Upper lobe of left lung (tissue), 6 donors: ENCODE measurements at regions not wholly inside any gene's neighbourhood (a gene's known extent, or its start where the extent isn't known, plus 50 kb on each side); places are given as distances from the start of the nearest gene placed in this dataset.

ENCODE experiments used
- ATAC-seq, 2 donors: fragments of 200-7000 bp; cut with Tn5 transposase; one replicate each; pipeline ENCODE4 v1.9.1; 2022; ENCODE audit warnings: mild to moderate bottlenecking in 2 of 2, moderate library complexity in 2 of 2; ENCODE audit not compliant: low FRiP score in 2 of 2
- DNase-seq, 2 donors: peaks; one replicate each; pipeline ENCODE4 v3.0.0-alpha.2; 2019 to 2020
- H3K27ac ChIP-seq, 4 donors: fragments of 200-600 bp; sonication (generic); one replicate each; pipeline ENCODE4 v1.5.1; 2016 to 2019
- H3K27me3 ChIP-seq, 4 donors: fragments of 200-600 bp; sonication (generic); one replicate each; pipeline ENCODE4 v1.5.1; 2017 to 2019
- H3K36me3 ChIP-seq, 4 donors: fragments of 200-600 bp; sonication (generic); one replicate each; pipeline ENCODE4 v1.5.1; 2016 to 2019
- H3K4me1 ChIP-seq, 4 donors: fragments of 200-600 bp; sonication (generic); one replicate each; pipeline ENCODE4 v1.5.1; 2018 to 2019
- H3K4me3 ChIP-seq, 4 donors: fragments of 200-600 bp; sonication (generic); one replicate each; pipeline ENCODE4 v1.5.1; 2017 to 2019; ENCODE audit warnings: mild to moderate bottlenecking in 2 of 4, moderate library complexity in 1 of 4
- H3K9me3 ChIP-seq, 4 donors: fragments of 200-600 bp; sonication (generic); one replicate each; pipeline ENCODE4 v1.5.1; 2018 to 2019
- EP300 ChIP-seq, 4 donors: sonication (generic); formaldehyde crosslinking; IDR thresholded peaks; one replicate each; pipeline ENCODE4 v1.5.1; 2017; ENCODE audit warnings: antibody characterized with exemption in 4 of 4, control low read depth in 2 of 4
- POLR2A ChIP-seq, 4 donors: fragments of 450-650 bp; IDR thresholded peaks; one replicate each; pipeline ENCODE4 v1.5.1; 2016 to 2017; ENCODE audit warnings: antibody characterized with exemption in 4 of 4, mild to moderate bottlenecking in 2 of 4
- POLR2AphosphoS5 ChIP-seq, 2 donors: sonication (generic); formaldehyde crosslinking; IDR thresholded peaks; one replicate each; pipeline ENCODE4 v1.5.1; 2017; ENCODE audit warnings: antibody characterized with exemption in 2 of 2
- WGBS, 2 donors: methylation state at CpG; one replicate each; pipeline ENCODE4 v1.1.5; 2017 to 2018; 5-methylcytosine and 5-hydroxymethylcytosine counted together
- TF ChIP-seq, protein P1 (sequence below), 6 experiments: fragments of 450-650 bp in 4 of 6; fragments of 200-600 bp in 2 of 6; sonication (generic) in 2 of 6; IDR thresholded peaks; one replicate each; pipeline ENCODE4 v1.5.1; 2016 to 2019; ENCODE audit warnings: antibody characterized with exemption in 6 of 6
- donor health status: DM: no; HTN: no; CAD: no; lungs with moderate emphysema.
- donor health status: DM: no; HTN: yes; CAD: no; lungs with severe emphysema.

DNA sequence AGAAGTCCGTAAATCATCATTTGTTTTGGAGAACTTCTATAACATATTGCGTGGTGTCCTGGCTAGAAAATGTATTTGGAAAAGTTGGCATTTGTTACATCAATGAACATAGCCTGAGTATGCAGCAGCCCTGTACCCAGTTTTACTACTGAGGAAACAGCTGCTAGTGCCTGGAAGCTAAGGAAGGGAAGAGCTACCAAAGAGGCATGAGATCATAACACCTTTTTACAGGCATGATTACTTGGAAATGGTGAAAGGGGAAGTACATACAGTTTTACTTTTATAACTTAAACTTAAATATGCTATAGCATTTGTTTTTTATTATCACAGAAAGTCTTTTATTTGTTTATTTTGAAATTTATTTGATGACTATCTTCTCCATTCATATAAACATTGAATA is 128.4 kb upstream of the MC4R start:
- Histone ChIP-seq H3K36me3 (no peaks in the 10 kb centered on the region), H3K9me3 (no peaks in the 10 kb centered on the region), H3K27me3 (no peaks in the 10 kb centered on the region), H3K27ac (no peak overlapping the region), H3K4me3 (no peak overlapping the region), H3K4me1 (no peaks in the 10 kb centered on the region)
- ATAC-seq (no peak), DNase-seq (no peak)
- TF ChIP-seq, protein P1, sequence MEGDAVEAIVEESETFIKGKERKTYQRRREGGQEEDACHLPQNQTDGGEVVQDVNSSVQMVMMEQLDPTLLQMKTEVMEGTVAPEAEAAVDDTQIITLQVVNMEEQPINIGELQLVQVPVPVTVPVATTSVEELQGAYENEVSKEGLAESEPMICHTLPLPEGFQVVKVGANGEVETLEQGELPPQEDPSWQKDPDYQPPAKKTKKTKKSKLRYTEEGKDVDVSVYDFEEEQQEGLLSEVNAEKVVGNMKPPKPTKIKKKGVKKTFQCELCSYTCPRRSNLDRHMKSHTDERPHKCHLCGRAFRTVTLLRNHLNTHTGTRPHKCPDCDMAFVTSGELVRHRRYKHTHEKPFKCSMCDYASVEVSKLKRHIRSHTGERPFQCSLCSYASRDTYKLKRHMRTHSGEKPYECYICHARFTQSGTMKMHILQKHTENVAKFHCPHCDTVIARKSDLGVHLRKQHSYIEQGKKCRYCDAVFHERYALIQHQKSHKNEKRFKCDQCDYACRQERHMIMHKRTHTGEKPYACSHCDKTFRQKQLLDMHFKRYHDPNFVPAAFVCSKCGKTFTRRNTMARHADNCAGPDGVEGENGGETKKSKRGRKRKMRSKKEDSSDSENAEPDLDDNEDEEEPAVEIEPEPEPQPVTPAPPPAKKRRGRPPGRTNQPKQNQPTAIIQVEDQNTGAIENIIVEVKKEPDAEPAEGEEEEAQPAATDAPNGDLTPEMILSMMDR (IDR thresholded peaks at IDR 0.05) = no peak
- TF ChIP-seq POLR2AphosphoS5 (IDR thresholded peaks at IDR 0.05) (no peak), POLR2A (IDR thresholded peaks at IDR 0.05) (no peak), EP300 (IDR thresholded peaks at IDR 0.05) (no peak)
- 90 to 96% methylated on average over 2 of the region's 2 CpGs for WGBS, 2 donors

DNA sequence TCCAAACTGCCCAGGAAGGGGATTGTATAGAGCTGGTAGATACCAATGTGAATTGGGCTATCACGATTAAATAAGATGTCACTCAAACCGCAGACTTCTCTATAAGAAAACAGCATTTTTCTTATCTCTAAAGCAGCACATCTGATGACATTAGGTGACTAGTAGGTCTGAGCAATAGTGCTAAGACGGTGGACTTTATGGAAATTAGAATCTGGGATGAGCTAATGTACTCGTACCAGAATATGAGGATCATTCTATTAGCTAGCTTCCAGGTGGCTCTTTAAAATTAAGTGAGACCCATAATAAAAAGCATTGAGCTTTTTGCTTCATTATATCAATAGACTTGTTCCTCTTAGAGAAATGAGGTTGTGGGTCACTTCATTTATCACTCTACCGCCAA is 130.0 kb upstream of the MC4R start:
- ATAC-seq (no peak), DNase-seq (no peak)
- no peaks in the 10 kb centered on the region for H3K4me1 ChIP-seq
- H3K27ac ChIP-seq = no peak overlapping the region
- no peaks in the 10 kb centered on the region for H3K36me3 ChIP-seq
- no peaks in the 10 kb centered on the region for H3K27me3 ChIP-seq
- H3K9me3 ChIP-seq = no peaks in the 10 kb centered on the region
- H3K4me3 ChIP-seq = no peak overlapping the region
- 77 to 85% methylated on average over 5 of the region's 5 CpGs for WGBS, 2 donors
- TF ChIP-seq, protein P1 (IDR thresholded peaks at IDR 0.05) = no peak
- TF ChIP-seq POLR2A (IDR thresholded peaks at IDR 0.05) (no peak), EP300 (IDR thresholded peaks at IDR 0.05) (no peak), POLR2AphosphoS5 (IDR thresholded peaks at IDR 0.05) (no peak)

DNA sequence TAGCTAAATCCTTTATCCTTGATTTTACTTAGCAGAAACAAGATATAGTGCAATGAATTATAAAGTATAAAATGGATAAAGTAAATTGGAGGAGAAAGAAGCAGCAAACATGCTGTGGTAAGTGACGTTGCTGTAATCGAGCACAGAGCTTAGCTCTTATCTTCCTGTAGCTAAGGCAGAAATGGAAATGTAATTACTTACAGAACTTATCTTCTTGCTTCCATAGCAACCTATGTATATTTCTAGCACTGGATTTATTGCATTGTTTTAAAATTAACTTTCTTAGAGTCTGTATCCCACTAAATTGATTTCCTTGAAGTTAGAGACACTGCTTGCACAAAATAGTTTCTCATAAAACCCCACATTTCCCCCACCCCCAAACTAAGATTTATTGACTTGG is 130.6 kb upstream of the MC4R start:
- TF ChIP-seq EP300 (IDR thresholded peaks at IDR 0.05) (no peak), POLR2A (IDR thresholded peaks at IDR 0.05) (no peak), POLR2AphosphoS5 (IDR thresholded peaks at IDR 0.05) (no peak)
- TF ChIP-seq, protein P1 (IDR thresholded peaks at IDR 0.05) = no peak
- 55 to 57% methylated on average over 2 of the region's 2 CpGs for WGBS, 2 donors
- ATAC-seq (no peak), DNase-seq (no peak)
- no peak overlapping the region for H3K4me3 ChIP-seq
- no peaks in the 10 kb centered on the region for H3K36me3 ChIP-seq
- no peaks in the 10 kb centered on the region for H3K4me1 ChIP-seq
- H3K27ac ChIP-seq = no peak overlapping the region
- H3K9me3 ChIP-seq = no peaks in the 10 kb centered on the region
- no peaks in the 10 kb centered on the region for H3K27me3 ChIP-seq

DNA sequence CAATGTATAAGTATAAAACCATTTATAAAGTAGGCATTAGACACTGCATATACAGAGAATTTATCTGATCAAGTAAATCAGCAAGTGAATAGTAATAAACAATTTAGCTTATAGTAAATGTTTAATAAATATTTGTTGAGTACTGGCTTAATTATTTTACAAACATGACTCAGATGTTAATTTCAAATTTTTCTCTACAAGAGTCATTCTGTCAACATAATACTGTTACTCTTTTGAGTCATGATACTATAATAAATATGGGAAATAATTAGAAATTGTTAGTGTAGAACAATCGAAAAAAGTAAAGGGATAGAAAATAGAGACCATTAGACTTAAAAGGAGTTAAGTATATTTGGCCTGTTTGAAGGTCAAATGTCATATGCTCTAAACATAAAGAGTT is 133.6 kb upstream of the MC4R start:
- 69 to 74% methylated on average over 1 of the region's 1 CpG for WGBS, 2 donors

DNA sequence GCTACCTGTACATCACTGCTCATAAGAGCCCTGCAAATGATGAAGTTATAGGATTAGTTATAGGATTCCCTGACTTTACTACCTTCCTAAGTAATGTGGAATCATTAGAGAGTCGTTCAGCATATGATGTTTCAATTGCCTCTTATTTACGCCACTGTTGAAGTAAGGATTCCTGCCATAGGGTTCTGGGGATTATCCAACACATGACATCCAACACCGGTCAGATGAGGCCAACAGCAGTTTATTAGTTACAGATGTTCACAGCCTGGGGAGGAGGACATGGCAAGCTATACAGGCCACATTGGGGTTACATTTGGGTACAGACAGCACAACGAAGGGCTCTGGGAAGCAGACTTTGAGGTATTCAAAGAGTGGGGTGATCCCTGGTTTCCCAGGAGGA is 134.1 kb upstream of the MC4R start:
- Histone ChIP-seq H3K4me3 (no peak overlapping the region), H3K27ac (no peak overlapping the region), H3K36me3 (no peaks in the 10 kb centered on the region), H3K9me3 (no peaks in the 10 kb centered on the region), H3K27me3 (no peaks in the 10 kb centered on the region), H3K4me1 (no peaks in the 10 kb centered on the region)
- no peak for DNase-seq
- no peak for ATAC-seq
- TF ChIP-seq, protein P1 (IDR thresholded peaks at IDR 0.05) = no peak
- no peak for TF ChIP-seq POLR2AphosphoS5 (IDR thresholded peaks at IDR 0.05)
- TF ChIP-seq EP300 (IDR thresholded peaks at IDR 0.05) = no peak
- no peak for TF ChIP-seq POLR2A (IDR thresholded peaks at IDR 0.05)
- WGBS, 2 donors = 70 to 71% methylated on average over 4 of the region's 4 CpGs

More for the DNA sequence above, 133.6 kb upstream of the MC4R start:
- TF ChIP-seq POLR2AphosphoS5 (IDR thresholded peaks at IDR 0.05) (no peak), POLR2A (IDR thresholded peaks at IDR 0.05) (no peak), EP300 (IDR thresholded peaks at IDR 0.05) (no peak)
- TF ChIP-seq, protein P1 (IDR thresholded peaks at IDR 0.05) = no peak
- Histone ChIP-seq H3K36me3 (no peaks in the 10 kb centered on the region), H3K4me1 (no peaks in the 10 kb centered on the region), H3K27ac (no peak overlapping the region), H3K4me3 (no peak overlapping the region), H3K9me3 (no peaks in the 10 kb centered on the region), H3K27me3 (no peaks in the 10 kb centered on the region)
- DNase-seq (no peak), ATAC-seq (no peak)
